D721Med (cell line): ENCODE measurements at regions not wholly inside any gene's neighbourhood (a gene's known extent, or its start where the extent isn't known, plus 50 kb on each side); places are given as distances from the start of the nearest gene placed in this dataset.

ENCODE experiments used
- DNase-seq: peaks from one replicate; pipeline ENCODE4 v3.0.0; 2011; ENCODE audit warnings: low spot score; ENCODE audit not compliant: insufficient read length
- FAIRE-seq: peaks from 2 replicates; lab custom pipeline; 2011; peaks lifted over from hg19 to GRCh38; lab: Jason Lieb, UNC
- TF ChIP-seq, protein P1 (sequence below): IDR thresholded peaks from 2 replicates; pipeline ENCODE4 v1.5.1; 2012; ENCODE audit warnings: mild to moderate bottlenecking, control low read depth; ENCODE audit not compliant: insufficient read depth; ENCODE audit errors: missing control alignments

DNA sequence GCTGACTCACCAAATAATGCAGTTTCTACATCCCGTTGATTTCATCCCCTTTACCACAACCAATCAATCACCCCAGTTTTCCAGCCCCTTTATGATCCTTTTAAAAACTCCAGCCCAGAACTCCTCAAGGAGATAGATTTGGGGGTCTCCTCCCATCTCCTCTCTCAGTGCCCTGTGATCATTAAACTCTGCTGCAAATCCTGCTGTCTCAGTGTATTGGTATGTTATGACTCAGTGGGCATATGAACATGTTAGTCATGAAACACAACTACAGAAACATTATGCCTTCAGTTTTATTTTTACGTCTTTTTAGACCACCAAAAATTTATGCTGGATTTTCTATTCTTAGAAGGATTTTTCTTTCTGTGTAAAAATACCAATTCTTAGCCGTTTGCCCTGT, 213.7 kb downstream of the DIPK2A start:
- TF ChIP-seq, protein P1, sequence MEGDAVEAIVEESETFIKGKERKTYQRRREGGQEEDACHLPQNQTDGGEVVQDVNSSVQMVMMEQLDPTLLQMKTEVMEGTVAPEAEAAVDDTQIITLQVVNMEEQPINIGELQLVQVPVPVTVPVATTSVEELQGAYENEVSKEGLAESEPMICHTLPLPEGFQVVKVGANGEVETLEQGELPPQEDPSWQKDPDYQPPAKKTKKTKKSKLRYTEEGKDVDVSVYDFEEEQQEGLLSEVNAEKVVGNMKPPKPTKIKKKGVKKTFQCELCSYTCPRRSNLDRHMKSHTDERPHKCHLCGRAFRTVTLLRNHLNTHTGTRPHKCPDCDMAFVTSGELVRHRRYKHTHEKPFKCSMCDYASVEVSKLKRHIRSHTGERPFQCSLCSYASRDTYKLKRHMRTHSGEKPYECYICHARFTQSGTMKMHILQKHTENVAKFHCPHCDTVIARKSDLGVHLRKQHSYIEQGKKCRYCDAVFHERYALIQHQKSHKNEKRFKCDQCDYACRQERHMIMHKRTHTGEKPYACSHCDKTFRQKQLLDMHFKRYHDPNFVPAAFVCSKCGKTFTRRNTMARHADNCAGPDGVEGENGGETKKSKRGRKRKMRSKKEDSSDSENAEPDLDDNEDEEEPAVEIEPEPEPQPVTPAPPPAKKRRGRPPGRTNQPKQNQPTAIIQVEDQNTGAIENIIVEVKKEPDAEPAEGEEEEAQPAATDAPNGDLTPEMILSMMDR = no peak
- FAIRE-seq (no peak), DNase-seq (no peak)

DNA sequence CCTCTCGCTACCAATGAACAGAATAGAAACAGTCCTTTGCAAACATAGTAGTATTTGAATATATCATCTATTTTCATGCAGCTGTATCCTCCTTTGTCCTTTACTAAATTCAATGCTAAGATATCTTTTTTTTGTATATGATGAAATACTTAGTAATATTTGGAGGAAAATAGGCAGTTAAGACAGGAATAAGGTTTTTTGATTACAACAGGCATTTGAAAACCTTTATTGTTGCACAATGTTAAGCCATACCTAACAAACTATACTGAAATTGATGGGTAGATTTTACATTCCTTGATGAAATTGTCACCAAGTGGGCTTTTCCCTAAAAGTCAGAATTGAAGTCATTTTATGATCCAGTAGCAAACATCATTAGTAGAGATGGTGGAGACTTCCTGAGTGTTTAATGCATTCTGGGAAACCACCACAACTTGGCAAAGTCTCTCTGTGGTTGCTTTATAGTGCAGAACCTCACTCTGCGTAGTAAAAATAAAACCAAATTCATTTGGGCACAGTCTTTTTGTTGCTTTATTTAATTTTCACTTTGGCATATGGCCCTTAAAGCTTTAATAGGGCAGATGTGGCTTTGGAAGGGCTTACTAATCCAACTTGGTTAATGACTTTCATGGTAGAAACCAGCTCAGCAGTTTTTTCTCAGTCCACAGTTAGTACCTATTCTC, 216.0 kb downstream of the DIPK2A start:
- FAIRE-seq (peak; percentile 38), DNase-seq (no peak)
- TF ChIP-seq, protein P1 = no peak

DNA sequence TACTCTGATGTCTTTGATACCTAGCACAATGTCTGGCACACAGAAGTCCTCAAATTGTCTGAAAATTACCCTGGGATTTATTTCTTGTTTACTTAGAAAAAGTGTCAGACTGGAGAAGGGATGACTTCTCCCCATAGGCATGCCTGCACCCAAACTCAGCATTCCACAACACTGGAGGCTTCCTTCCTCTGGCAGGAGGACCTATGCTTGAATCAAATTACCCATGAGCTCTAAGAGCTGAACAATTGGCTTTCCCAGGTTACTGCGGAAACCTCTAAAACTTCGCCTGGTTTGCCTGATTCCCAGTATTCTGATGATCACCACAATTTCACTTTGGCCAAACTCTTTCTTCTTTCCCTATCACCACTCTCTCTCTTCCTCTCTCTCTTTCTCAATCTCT, 217.4 kb downstream of the DIPK2A start:
- FAIRE-seq = no peak
- TF ChIP-seq, protein P1 = no peak
- no peak for DNase-seq

DNA sequence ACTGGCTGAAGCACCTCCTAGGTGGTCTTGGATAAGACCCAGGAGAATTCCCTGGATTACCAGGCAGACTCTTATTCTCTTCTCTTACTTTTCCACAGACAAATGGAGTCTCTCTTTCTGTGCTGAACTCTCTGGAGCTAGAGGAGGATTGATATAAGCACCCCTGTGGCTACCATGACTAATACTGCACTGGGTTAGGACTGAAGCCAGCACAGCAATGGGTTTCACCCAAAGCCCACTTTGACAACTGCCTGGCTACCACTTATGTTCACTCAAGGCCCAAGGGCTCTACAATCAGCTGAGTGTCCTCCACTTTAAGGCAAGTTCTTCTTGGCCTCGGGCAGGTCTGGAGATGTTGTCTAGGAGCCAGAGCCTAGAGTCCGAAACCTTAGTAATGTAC, 225.5 kb downstream of the DIPK2A start:
- DNase-seq (no peak), FAIRE-seq (no peak)
- TF ChIP-seq, protein P1 = no peak

DNA sequence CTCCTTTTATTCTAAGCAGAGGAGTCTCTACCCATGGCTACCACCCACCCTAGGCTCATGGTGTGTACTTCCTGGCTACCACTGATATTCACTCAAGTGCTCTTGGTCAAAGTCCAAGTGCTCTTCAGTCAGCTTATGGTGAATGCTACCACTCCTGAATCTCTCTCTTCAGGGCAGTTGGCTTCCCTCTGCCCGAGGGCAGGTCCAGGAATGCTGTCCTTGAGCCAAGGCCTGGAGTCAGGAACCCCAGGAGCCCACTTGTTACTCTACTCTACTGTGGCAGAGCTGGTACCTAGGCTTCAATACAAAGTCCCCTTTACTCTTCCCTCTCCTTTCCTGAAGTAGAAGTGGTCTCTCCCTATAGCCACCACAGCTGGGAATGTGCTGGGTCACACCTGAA, 226.0 kb downstream of the DIPK2A start:
- FAIRE-seq = no peak
- TF ChIP-seq, protein P1 = no peak
- DNase-seq = no peak

DNA sequence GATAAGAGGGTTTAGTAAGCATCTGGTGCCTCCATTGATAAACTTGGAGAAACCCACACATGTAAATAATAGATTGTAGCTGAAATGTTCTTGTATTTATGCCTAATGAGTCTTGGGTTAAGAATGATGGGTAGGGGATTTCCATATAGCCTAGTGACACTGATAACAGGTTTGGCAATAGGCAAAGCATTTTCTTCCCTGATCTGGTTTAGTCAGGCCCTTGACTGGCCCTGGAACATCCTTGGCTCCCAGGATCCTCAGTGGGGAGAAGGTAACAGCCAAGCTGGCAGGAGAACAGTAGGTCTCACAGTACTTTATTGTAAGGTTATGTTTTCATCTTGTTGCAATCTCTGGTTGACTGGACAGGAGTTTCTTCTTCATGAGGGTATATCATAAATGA, 228.4 kb downstream of the DIPK2A start:
- no peak for DNase-seq
- no peak for FAIRE-seq
- TF ChIP-seq, protein P1 = no peak

DNA sequence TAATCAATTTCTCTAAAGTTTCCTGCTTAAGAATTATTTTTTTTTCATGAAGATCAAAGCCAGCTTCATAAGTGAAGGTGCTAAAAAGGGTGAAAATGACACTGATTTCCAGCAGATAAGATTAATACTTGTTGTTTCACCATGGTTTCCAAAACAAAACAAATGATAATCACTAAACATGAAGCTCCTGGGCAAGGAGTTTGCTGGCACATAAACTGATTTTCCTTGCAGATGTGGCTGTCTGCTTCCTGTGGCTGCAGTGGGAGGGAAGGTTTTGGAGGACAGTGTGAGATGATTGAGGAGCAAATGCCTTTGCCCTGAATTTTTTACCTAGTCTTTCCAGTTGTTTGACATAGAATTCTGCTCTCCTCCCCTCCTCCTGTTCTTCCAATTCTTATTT, 228.8 kb downstream of the DIPK2A start:
- FAIRE-seq (no peak), DNase-seq (no peak)
- TF ChIP-seq, protein P1 = no peak
